ENCODE measurements at regions not wholly inside any gene's neighbourhood (a gene's known extent, or its start where the extent isn't known, plus 50 kb on each side); places are given as distances from the start of the nearest gene placed in this dataset.

DNA sequence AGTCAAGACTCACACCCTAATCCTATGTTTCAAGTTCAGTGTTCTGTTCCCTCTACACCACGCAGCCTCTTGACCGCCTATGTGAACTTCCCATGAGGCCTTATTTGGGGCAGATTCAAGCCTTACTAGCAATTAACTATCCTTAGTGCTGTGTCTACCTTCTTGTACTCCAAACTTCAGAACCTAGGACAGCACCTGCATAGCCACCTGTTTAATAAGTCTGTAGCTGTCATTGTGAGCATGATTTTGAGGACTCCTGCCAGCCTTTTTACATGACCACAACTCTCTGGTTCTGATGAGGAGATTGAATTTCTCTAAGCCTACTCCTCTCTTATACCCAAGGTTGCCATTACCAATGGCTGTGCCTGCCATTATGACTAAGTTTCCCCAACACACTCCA is 50.8 kb upstream of the PCSK1 start:
- TF ChIP-seq, protein P1, sequence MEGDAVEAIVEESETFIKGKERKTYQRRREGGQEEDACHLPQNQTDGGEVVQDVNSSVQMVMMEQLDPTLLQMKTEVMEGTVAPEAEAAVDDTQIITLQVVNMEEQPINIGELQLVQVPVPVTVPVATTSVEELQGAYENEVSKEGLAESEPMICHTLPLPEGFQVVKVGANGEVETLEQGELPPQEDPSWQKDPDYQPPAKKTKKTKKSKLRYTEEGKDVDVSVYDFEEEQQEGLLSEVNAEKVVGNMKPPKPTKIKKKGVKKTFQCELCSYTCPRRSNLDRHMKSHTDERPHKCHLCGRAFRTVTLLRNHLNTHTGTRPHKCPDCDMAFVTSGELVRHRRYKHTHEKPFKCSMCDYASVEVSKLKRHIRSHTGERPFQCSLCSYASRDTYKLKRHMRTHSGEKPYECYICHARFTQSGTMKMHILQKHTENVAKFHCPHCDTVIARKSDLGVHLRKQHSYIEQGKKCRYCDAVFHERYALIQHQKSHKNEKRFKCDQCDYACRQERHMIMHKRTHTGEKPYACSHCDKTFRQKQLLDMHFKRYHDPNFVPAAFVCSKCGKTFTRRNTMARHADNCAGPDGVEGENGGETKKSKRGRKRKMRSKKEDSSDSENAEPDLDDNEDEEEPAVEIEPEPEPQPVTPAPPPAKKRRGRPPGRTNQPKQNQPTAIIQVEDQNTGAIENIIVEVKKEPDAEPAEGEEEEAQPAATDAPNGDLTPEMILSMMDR (conservative IDR thresholded peaks at IDR 0.05; ENCODE audit: low read length): no peak
- TF ChIP-seq EZH2phosphoT487 (IDR thresholded peaks at IDR 0.05; ENCODE audit: borderline replicate concordance, low read depth, low read length): no peak
- CTCF ChIA-PET (ENCODE audit: unreplicated experiment): no interaction called here

DNA sequence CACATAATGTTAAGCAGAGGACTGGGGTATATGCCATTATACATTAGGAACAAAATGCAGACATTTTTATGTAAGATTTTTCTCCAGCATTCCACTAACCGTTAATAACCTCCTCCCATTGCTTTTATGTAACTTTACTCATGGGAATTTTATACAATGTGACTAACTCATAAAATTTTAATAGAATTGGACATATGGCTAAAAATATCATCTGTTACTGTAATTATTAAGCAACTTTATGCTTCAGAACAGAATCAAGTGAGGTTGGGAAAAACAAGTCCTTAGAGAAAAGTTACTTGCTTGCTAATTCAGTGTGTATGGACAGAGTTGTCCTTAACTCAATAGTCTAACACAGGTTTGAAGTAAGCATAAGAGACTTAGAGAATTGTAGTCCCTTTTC is 54.8 kb upstream of the PCSK1 start:
- Histone ChIP-seq H3K4me2 (ENCODE audit: low read length) (no peak overlapping the region), H3K79me2 (ENCODE audit: insufficient read depth, low read depth, low read length) (no peaks in the 10 kb centered on the region), H3K36me3 (ENCODE audit: insufficient read depth, low read length) (no peaks in the 10 kb centered on the region), H3K4me1 (ENCODE audit: insufficient read depth, low read length, poor library complexity, severe bottlenecking) (no peaks in the 10 kb centered on the region), H4K20me1 (ENCODE audit: insufficient read depth, low read length) (no peaks in the 10 kb centered on the region), H2AFZ (ENCODE audit: low read length) (no peak overlapping the region), H3K9me3 (ENCODE audit: low read length) (no peaks in the 10 kb centered on the region), H3K4me3 (ENCODE audit: low read depth, low read length, poor library complexity, severe bottlenecking) (no peak overlapping the region), H3K9me2 (ENCODE audit: insufficient read depth, low read length) (no peaks in the 10 kb centered on the region), H3K27ac (ENCODE audit: low read depth, low read length, poor library complexity, severe bottlenecking) (no peak overlapping the region)
- TF ChIP-seq, protein P1 (conservative IDR thresholded peaks at IDR 0.05; ENCODE audit: low read length): no peak
- no peak for TF ChIP-seq EZH2phosphoT487 (IDR thresholded peaks at IDR 0.05; ENCODE audit: borderline replicate concordance, low read depth, low read length)
- ChIA-PET CTCF (ENCODE audit: unreplicated experiment) (no interaction called here), POLR2A (interaction anchor here (0.6 kb wide), 2 partner anchors 556 to 1730 kb away, joined by 3 to 4 read pairs; no protein-coding TSS in a partner anchor)
- no peak for DNase-seq (ENCODE audit: low spot score)
- BruUV-seq (replicated peaks): no TSS peak
- intact Hi-C loops (cut with micrococcal nuclease; ENCODE audit: unreplicated experiment): no loop called here

More for the DNA sequence above, 50.8 kb upstream of the PCSK1 start:
- H3K79me2 ChIP-seq (ENCODE audit: insufficient read depth, low read depth, low read length): no peaks in the 10 kb centered on the region
- no peaks in the 10 kb centered on the region for H3K9me2 ChIP-seq (ENCODE audit: insufficient read depth, low read length)
- H3K9me3 ChIP-seq (ENCODE audit: low read length): no peaks in the 10 kb centered on the region
- H4K20me1 ChIP-seq (ENCODE audit: insufficient read depth, low read length): no peaks in the 10 kb centered on the region
- intact Hi-C loops (cut with micrococcal nuclease; ENCODE audit: unreplicated experiment): no loop called here
- no peak overlapping the region for H3K4me2 ChIP-seq (ENCODE audit: low read length)
- no peaks in the 10 kb centered on the region for H3K36me3 ChIP-seq (ENCODE audit: insufficient read depth, low read length)
- BruUV-seq (replicated peaks): no TSS peak
- no peaks in the 10 kb centered on the region for H3K4me1 ChIP-seq (ENCODE audit: insufficient read depth, low read length, poor library complexity, severe bottlenecking)
- POLR2A ChIA-PET: interaction anchor here (0.6 to 1.6 kb wide), 5 partner anchors 8 to 1050 kb away, joined by 3 to 4 read pairs (median 3); no protein-coding TSS in a partner anchor
- no peak overlapping the region for H3K4me3 ChIP-seq (ENCODE audit: low read depth, low read length, poor library complexity, severe bottlenecking)
- H2AFZ ChIP-seq (ENCODE audit: low read length): no peak overlapping the region
- no peak overlapping the region for H3K27ac ChIP-seq (ENCODE audit: low read depth, low read length, poor library complexity, severe bottlenecking)
- DNase-seq (ENCODE audit: low spot score): peak; percentile 10

DNA sequence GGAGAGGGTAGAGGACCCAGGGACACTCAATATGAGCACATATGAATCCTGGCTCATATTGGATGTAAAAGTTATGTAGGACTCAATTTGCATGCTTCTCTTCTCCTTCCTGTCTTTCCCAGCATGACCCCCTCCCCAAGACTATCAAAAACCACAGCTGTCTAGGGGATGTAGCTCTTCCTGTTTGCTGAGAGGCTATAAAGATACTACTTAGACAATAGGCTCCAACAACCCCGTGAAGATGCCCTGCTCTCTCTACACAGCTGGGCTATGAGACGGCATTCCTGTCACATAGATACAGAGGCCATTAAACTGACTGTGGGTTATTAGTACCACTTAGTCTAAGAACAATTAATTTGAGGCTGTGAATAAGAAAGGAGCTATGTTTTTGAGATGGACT is 56.5 kb upstream of the PCSK1 start:
- TF ChIP-seq EZH2phosphoT487 (IDR thresholded peaks at IDR 0.05; ENCODE audit: borderline replicate concordance, low read depth, low read length): no peak
- TF ChIP-seq, protein P1 (conservative IDR thresholded peaks at IDR 0.05; ENCODE audit: low read length): no peak
- Histone ChIP-seq H3K4me1 (ENCODE audit: insufficient read depth, low read length, poor library complexity, severe bottlenecking) (no peaks in the 10 kb centered on the region), H3K4me2 (ENCODE audit: low read length) (no peak overlapping the region), H3K79me2 (ENCODE audit: insufficient read depth, low read depth, low read length) (no peaks in the 10 kb centered on the region), H3K9me2 (ENCODE audit: insufficient read depth, low read length) (no peaks in the 10 kb centered on the region), H3K4me3 (ENCODE audit: low read depth, low read length, poor library complexity, severe bottlenecking) (no peak overlapping the region), H3K36me3 (ENCODE audit: insufficient read depth, low read length) (no peaks in the 10 kb centered on the region), H3K27ac (ENCODE audit: low read depth, low read length, poor library complexity, severe bottlenecking) (no peak overlapping the region), H3K9me3 (ENCODE audit: low read length) (no peaks in the 10 kb centered on the region), H4K20me1 (ENCODE audit: insufficient read depth, low read length) (no peaks in the 10 kb centered on the region), H2AFZ (ENCODE audit: low read length) (no peak overlapping the region)
- no TSS peak for BruUV-seq (replicated peaks)
- intact Hi-C loops (cut with micrococcal nuclease; ENCODE audit: unreplicated experiment): no loop called here
- ChIA-PET POLR2A (interaction anchor here (0.6 to 1.5 kb wide), 2 partner anchors 10 to 1041 kb away, joined by 3 to 6 read pairs; no protein-coding TSS in a partner anchor), CTCF (ENCODE audit: unreplicated experiment) (no interaction called here)
- no peak for DNase-seq (ENCODE audit: low spot score)

Data from OCI-LY7 (cell line).